ENCODE measurements at regions not wholly inside any gene's neighbourhood (a gene's known extent, or its start where the extent isn't known, plus 50 kb on each side); places are given as distances from the start of the nearest gene placed in this dataset.

DNA sequence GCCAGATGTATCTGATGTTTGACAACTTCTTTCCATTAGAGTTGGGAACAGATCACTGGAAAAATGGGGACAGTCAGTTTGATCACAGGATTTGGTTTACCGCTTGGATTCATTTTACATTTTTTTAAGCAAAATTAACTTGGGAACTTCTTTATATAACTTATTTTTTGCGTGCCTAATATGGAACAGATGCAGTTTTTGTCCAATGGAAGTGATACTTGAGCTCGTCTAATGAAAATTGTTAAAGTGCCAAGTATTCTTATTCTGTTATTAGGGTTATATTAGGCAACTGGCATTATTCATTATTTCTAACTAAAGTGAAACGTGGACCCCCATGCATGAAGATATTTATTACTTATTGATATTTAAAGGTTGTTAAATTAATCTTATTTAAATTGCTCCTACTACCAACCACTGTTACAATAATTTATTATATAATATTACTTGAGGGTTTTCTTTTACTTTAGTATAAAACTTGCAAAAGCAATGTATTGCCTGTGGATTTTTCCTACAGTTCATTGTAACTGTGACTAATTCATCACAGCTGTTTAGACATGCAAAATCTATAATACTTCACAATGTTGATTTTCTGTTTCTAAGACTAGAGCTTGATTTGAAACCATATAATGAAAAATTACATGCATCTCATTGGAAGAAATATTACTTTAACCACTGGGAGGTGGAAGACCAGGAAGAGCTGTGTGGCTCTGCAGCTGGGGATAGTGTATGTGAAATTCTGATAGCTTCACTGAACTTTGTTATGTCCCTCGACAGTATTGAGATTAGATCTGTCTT, 787.3 kb upstream of the WWC1 start:
- Histone ChIP-seq H3K36me3 (ENCODE audit: control insufficient read depth, insufficient read depth, low read length) (no peaks in the 10 kb centered on the region), H3K4me1 (ENCODE audit: control insufficient read depth, insufficient read depth, low read length) (no peaks in the 10 kb centered on the region), H3K27me3 (ENCODE audit: control insufficient read depth, insufficient read depth, low read length) (no peaks in the 10 kb centered on the region), H3K4me3 (ENCODE audit: low read depth, low read length) (no peak overlapping the region), H3K9me3 (ENCODE audit: control insufficient read depth, insufficient read depth, low read depth, low read length) (no peaks in the 10 kb centered on the region), H3K27ac (ENCODE audit: low read depth, low read length) (no peak overlapping the region), H3K9ac (ENCODE audit: low read length) (no peak overlapping the region)

DNA sequence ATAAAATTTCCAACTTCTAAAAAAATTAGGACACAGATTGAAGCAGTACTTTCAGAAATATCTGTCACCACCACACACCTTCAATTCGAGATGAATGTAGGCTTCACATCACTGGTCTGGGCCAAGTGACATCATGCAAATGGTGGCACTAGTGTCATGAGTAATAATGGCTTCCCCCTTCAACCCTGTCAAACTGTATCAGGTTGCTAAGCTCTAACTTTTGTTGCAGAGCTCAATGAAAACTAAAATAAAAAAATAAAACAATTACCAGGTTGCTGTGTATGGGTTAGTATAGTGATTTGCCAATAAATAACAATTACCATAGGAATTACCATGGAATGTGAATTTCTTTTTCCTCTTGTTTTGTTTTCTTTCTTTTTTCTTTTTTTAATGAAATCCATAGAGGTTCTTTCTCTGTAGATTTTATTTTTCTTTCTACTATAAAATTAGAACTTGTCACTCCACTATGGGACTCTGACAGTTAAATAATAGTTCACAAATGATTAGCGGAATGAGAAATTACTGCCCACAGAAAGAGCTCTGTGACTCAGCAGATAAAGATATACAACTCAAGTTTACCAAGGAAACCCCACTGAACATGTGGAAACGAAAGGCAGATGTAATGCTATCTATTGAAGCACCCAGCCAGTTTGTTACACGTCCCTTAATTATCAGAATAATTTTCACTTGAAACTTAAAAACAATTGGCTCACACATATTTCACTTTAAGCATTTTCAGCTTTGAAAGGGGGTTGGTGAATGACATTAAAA, 783.8 kb upstream of the WWC1 start:
- no peak overlapping the region for H3K9ac ChIP-seq (ENCODE audit: low read length)
- peaks cover 26% of the 10 kb centered on the region for H3K4me1 ChIP-seq (ENCODE audit: control insufficient read depth, insufficient read depth, low read length)
- no peaks in the 10 kb centered on the region for H3K36me3 ChIP-seq (ENCODE audit: control insufficient read depth, insufficient read depth, low read length)
- H3K27ac ChIP-seq (ENCODE audit: low read depth, low read length): no peak overlapping the region
- no peaks in the 10 kb centered on the region for H3K9me3 ChIP-seq (ENCODE audit: control insufficient read depth, insufficient read depth, low read depth, low read length)
- H3K27me3 ChIP-seq (ENCODE audit: control insufficient read depth, insufficient read depth, low read length): no peaks in the 10 kb centered on the region
- H3K4me3 ChIP-seq (ENCODE audit: low read depth, low read length): no peak overlapping the region

DNA sequence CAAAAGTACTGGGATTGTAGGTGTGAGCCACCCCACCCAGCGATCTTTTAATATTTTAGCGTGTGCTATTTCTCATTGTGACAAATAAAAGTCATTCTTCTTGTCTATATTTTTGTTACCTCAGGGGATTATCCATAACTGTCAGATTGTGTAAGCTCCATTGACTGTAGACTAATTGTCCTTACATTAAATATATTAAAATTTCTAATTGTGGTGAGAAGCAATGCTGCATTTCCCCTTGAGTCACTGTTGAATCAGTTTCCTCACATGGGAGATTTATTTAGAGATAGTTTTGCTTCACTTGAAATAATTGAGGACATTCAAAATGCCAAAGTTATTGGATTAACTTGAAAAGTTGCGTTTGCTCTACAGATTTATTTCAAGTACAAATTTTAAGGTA, 782.4 kb upstream of the WWC1 start:
- Histone ChIP-seq H3K27ac (ENCODE audit: low read depth, low read length) (no peak overlapping the region), H3K9me3 (ENCODE audit: control insufficient read depth, insufficient read depth, low read depth, low read length) (no peaks in the 10 kb centered on the region), H3K4me1 (ENCODE audit: control insufficient read depth, insufficient read depth, low read length) (peaks cover 26% of the 10 kb centered on the region), H3K27me3 (ENCODE audit: control insufficient read depth, insufficient read depth, low read length) (no peaks in the 10 kb centered on the region), H3K9ac (ENCODE audit: low read length) (no peak overlapping the region), H3K4me3 (ENCODE audit: low read depth, low read length) (no peak overlapping the region), H3K36me3 (ENCODE audit: control insufficient read depth, insufficient read depth, low read length) (no peaks in the 10 kb centered on the region)

GRCh38 chr5:167511276-167511675, 780.2 kb upstream of the WWC1 start:
- Histone ChIP-seq H3K36me3 (ENCODE audit: control insufficient read depth, insufficient read depth, low read length) (no peaks in the 10 kb centered on the region), H3K27me3 (ENCODE audit: control insufficient read depth, insufficient read depth, low read length) (no peaks in the 10 kb centered on the region), H3K9me3 (ENCODE audit: control insufficient read depth, insufficient read depth, low read depth, low read length) (no peaks in the 10 kb centered on the region), H3K4me3 (ENCODE audit: low read depth, low read length) (peak overlapping the region; percentile 22; the same call in 1 of the 2 replicates), H3K27ac (ENCODE audit: low read depth, low read length) (peak overlapping the region; percentile 53; the same call in 1 of the 2 replicates), H3K9ac (ENCODE audit: low read length) (peak overlapping the region; percentile 9), H3K4me1 (ENCODE audit: control insufficient read depth, insufficient read depth, low read length) (peaks cover 26% of the 10 kb centered on the region)

- peaks cover 30% of the 10 kb centered on the region for H3K4me1 ChIP-seq (ENCODE audit: control insufficient read depth, insufficient read depth, low read length)
- no peak overlapping the region for H3K9ac ChIP-seq (ENCODE audit: low read length)
- no peak overlapping the region for H3K4me3 ChIP-seq (ENCODE audit: low read depth, low read length)
- H3K9me3 ChIP-seq (ENCODE audit: control insufficient read depth, insufficient read depth, low read depth, low read length): no peaks in the 10 kb centered on the region
- H3K27me3 ChIP-seq (ENCODE audit: control insufficient read depth, insufficient read depth, low read length): no peaks in the 10 kb centered on the region
- H3K36me3 ChIP-seq (ENCODE audit: control insufficient read depth, insufficient read depth, low read length): no peaks in the 10 kb centered on the region
- peak overlapping the region; percentile 28; the same call in 1 of the 2 replicates for H3K27ac ChIP-seq (ENCODE audit: low read depth, low read length)
Measured at GRCh38 chr5:167512111-167512510, 779.3 kb upstream of the WWC1 start.

- Histone ChIP-seq H3K4me1 (ENCODE audit: control insufficient read depth, insufficient read depth, low read length) (peaks cover 39% of the 10 kb centered on the region), H3K9ac (ENCODE audit: low read length) (no peak overlapping the region), H3K4me3 (ENCODE audit: low read depth, low read length) (no peak overlapping the region), H3K9me3 (ENCODE audit: control insufficient read depth, insufficient read depth, low read depth, low read length) (no peaks in the 10 kb centered on the region), H3K27ac (ENCODE audit: low read depth, low read length) (no peak overlapping the region), H3K27me3 (ENCODE audit: control insufficient read depth, insufficient read depth, low read length) (no peaks in the 10 kb centered on the region), H3K36me3 (ENCODE audit: control insufficient read depth, insufficient read depth, low read length) (no peaks in the 10 kb centered on the region)
Measured at GRCh38 chr5:167513381-167513780, 778.1 kb upstream of the WWC1 start.

DNA sequence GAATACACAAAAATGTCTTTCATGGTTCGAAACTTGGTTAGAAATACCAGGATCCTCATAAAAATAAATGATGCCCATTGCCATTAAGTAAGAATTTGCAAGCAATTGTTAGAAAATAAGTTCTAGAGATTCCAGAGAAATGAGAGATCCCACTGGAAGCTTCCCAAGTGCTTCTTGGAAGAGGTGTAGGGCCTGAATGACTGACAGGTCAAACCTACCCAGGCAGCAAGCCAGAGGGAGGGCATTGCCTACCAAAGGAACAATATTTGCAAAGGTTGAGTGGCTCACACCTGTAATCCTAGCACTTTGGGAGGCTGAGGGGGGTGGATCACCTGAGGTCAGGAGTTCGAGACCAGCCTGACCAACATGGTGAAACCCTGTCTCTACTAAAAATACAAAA, 777.0 kb upstream of the WWC1 start:
- no peak overlapping the region for H3K27ac ChIP-seq (ENCODE audit: low read depth, low read length)
- no peak overlapping the region for H3K4me3 ChIP-seq (ENCODE audit: low read depth, low read length)
- no peaks in the 10 kb centered on the region for H3K27me3 ChIP-seq (ENCODE audit: control insufficient read depth, insufficient read depth, low read length)
- H3K9me3 ChIP-seq (ENCODE audit: control insufficient read depth, insufficient read depth, low read depth, low read length): no peaks in the 10 kb centered on the region
- no peaks in the 10 kb centered on the region for H3K36me3 ChIP-seq (ENCODE audit: control insufficient read depth, insufficient read depth, low read length)
- H3K4me1 ChIP-seq (ENCODE audit: control insufficient read depth, insufficient read depth, low read length): peaks cover 39% of the 10 kb centered on the region
- H3K9ac ChIP-seq (ENCODE audit: low read length): no peak overlapping the region

- no peaks in the 10 kb centered on the region for H3K4me1 ChIP-seq (ENCODE audit: control insufficient read depth, insufficient read depth, low read length)
- no peak overlapping the region for H3K27ac ChIP-seq (ENCODE audit: low read depth, low read length)
Measured at GRCh38 chr5:167525004-167525403, 766.4 kb upstream of the WWC1 start.

DNA sequence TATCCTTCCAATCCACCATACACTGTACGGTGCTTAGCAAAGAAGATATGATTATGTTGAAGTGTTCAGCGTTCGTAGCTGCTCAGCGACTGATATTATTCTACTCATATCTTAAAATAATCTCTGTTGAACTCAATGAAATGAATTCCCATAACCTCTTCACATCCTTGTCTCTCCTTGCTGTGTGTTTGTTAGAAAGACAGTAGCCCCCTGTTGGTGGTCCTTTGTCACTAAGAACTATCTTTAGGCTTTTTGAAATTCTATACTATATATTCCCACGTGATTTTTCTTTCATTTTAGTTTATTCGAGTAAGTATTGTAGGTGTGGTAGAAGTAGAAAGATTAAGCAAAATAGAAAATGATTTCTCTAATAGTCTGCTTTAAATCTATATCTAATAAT, 762.8 kb upstream of the WWC1 start:
- Histone ChIP-seq H3K9me3 (ENCODE audit: control insufficient read depth, insufficient read depth, low read depth, low read length) (no peaks in the 10 kb centered on the region), H3K36me3 (ENCODE audit: control insufficient read depth, insufficient read depth, low read length) (no peaks in the 10 kb centered on the region), H3K4me1 (ENCODE audit: control insufficient read depth, insufficient read depth, low read length) (peaks cover 5% of the 10 kb centered on the region; the same call in 1 of the 2 replicates), H3K4me3 (ENCODE audit: low read depth, low read length) (no peak overlapping the region), H3K9ac (ENCODE audit: low read length) (no peak overlapping the region), H3K27me3 (ENCODE audit: control insufficient read depth, insufficient read depth, low read length) (no peaks in the 10 kb centered on the region), H3K27ac (ENCODE audit: low read depth, low read length) (no peak overlapping the region)

More at GRCh38 chr5:167525004-167525403, 766.4 kb upstream of the WWC1 start:
- H3K9ac ChIP-seq (ENCODE audit: low read length): no peak overlapping the region
- H3K9me3 ChIP-seq (ENCODE audit: control insufficient read depth, insufficient read depth, low read depth, low read length): peaks cover 20% of the 10 kb centered on the region
- H3K27me3 ChIP-seq (ENCODE audit: control insufficient read depth, insufficient read depth, low read length): no peaks in the 10 kb centered on the region
- H3K4me3 ChIP-seq (ENCODE audit: low read depth, low read length): no peak overlapping the region
- no peaks in the 10 kb centered on the region for H3K36me3 ChIP-seq (ENCODE audit: control insufficient read depth, insufficient read depth, low read length)

DNA sequence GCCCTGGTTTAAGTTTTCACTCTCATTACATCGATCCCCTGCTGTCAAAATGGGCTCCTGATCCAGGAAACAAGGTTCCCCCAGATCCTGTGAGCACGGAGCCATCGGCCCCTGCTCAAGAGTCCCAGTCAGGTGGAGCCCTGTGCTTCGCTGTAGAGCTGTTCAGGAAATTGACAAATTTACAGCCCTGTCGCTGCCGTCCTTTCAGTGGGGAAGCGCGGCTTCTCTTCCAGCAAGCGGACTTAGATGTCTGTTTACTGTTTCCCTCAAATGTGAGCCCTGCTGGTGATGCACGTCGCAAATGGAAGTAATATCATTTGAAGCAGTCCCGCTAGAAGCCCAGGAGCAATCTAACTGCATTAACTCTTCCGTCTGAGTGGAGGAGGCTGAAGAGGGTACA, 760.9 kb upstream of the WWC1 start:
- peaks cover 14% of the 10 kb centered on the region for H3K4me1 ChIP-seq (ENCODE audit: control insufficient read depth, insufficient read depth, low read length)

More for the DNA sequence above, 760.9 kb upstream of the WWC1 start:
- Histone ChIP-seq H3K27me3 (ENCODE audit: control insufficient read depth, insufficient read depth, low read length) (no peaks in the 10 kb centered on the region), H3K27ac (ENCODE audit: low read depth, low read length) (no peak overlapping the region), H3K4me3 (ENCODE audit: low read depth, low read length) (no peak overlapping the region), H3K9ac (ENCODE audit: low read length) (no peak overlapping the region), H3K36me3 (ENCODE audit: control insufficient read depth, insufficient read depth, low read length) (no peaks in the 10 kb centered on the region), H3K9me3 (ENCODE audit: control insufficient read depth, insufficient read depth, low read depth, low read length) (0 out of 2 replicates have a peak, but pooled peaks cover 6% of the 10 kb centered on the region)
